B cell (primary cell): ENCODE measurements at regions not wholly inside any gene's neighbourhood (a gene's known extent, or its start where the extent isn't known, plus 50 kb on each side); places are given as distances from the start of the nearest gene placed in this dataset.

Experiments used
- EZH2 ChIP-seq: IDR thresholded peaks from 2 replicates; pipeline ENCODE4 v1.6.1; 2012; ENCODE audit warnings: borderline replicate concordance, low read depth, mild to moderate bottlenecking, moderate library complexity, low read length; ENCODE audit not compliant: insufficient read depth, poor library complexity, severe bottlenecking
- TF ChIP-seq, protein P1 (sequence below): fragments of 200-600 bp; IDR thresholded peaks from one replicate; pipeline ENCODE4 v1.8.0; 2022; ENCODE audit warnings: antibody characterized with exemption, mild to moderate bottlenecking

DNA sequence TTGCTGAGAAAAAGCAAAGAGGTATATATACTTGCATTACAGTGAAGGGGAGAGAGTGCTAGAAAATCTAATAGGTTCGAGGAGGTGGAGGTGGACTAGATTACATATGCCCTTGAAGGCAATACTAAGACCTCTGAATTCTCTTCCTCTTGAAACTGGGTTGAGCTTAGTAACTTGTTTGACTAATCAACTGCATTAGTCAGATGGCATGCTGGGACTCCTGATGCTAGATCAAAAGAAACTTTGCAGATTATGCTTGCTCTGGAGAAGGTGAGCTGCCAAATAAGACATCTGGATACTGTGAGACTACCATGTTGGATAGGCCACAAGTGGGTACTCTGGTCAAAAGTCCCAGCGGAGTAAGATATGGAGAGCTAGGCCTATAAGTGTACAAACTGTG is 331.3 kb downstream of the KLF5 start:
- TF ChIP-seq, protein P1, sequence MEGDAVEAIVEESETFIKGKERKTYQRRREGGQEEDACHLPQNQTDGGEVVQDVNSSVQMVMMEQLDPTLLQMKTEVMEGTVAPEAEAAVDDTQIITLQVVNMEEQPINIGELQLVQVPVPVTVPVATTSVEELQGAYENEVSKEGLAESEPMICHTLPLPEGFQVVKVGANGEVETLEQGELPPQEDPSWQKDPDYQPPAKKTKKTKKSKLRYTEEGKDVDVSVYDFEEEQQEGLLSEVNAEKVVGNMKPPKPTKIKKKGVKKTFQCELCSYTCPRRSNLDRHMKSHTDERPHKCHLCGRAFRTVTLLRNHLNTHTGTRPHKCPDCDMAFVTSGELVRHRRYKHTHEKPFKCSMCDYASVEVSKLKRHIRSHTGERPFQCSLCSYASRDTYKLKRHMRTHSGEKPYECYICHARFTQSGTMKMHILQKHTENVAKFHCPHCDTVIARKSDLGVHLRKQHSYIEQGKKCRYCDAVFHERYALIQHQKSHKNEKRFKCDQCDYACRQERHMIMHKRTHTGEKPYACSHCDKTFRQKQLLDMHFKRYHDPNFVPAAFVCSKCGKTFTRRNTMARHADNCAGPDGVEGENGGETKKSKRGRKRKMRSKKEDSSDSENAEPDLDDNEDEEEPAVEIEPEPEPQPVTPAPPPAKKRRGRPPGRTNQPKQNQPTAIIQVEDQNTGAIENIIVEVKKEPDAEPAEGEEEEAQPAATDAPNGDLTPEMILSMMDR: no peak
- TF ChIP-seq EZH2: no peak
